ENCODE measurements at regions not wholly inside any gene's neighbourhood (a gene's known extent, or its start where the extent isn't known, plus 50 kb on each side); places are given as distances from the start of the nearest gene placed in this dataset.

- no peak for FAIRE-seq
- Histone ChIP-seq H3K27me3 (ENCODE audit: control insufficient read depth in 3 of 3, insufficient read depth in 3 of 3, low read length in 3 of 3) (no peaks in the 10 kb centered on the region), H3K27ac (ENCODE audit: low read depth in 1 of 3, low read length in 2 of 3) (no peak overlapping the region), H3K36me3 (ENCODE audit: control insufficient read depth in 3 of 3, insufficient read depth in 2 of 3, low read depth in 1 of 3, low read length in 3 of 3) (no peaks in the 10 kb centered on the region), H3K9me3 (ENCODE audit: control insufficient read depth in 2 of 2, insufficient read depth in 1 of 2, low read depth in 1 of 2, low read length in 1 of 2) (no peaks in the 10 kb centered on the region), H3K4me1 (ENCODE audit: control insufficient read depth in 3 of 3, insufficient read depth in 2 of 3, low read depth in 1 of 3, low read length in 2 of 3) (peaks cover 0 to 2% (median 0%) of the 10 kb centered on the region in 3 donors), H3K4me3 (ENCODE audit: low read depth in 1 of 3, low read length in 3 of 3) (no peak overlapping the region)
- WGBS, 3 donors = 90 to 95% (median 90%) methylated on average over 3 of the region's 3 CpGs
- DNase-seq = no peak
Measured at GRCh38 chr14:34014936-34015335, 64.1 kb upstream of the EGLN3 start.

- peaks cover 0 to 1% (median 0%) of the 10 kb centered on the region in 3 donors for H3K4me1 ChIP-seq (ENCODE audit: control insufficient read depth in 3 of 3, insufficient read depth in 2 of 3, low read depth in 1 of 3, low read length in 2 of 3)
- no peaks in the 10 kb centered on the region for H3K27me3 ChIP-seq (ENCODE audit: control insufficient read depth in 3 of 3, insufficient read depth in 3 of 3, low read length in 3 of 3)
- no peaks in the 10 kb centered on the region for H3K36me3 ChIP-seq (ENCODE audit: control insufficient read depth in 3 of 3, insufficient read depth in 2 of 3, low read depth in 1 of 3, low read length in 3 of 3)
- FAIRE-seq (no peak), DNase-seq (no peak)
- no peak overlapping the region for H3K27ac ChIP-seq (ENCODE audit: low read depth in 1 of 3, low read length in 2 of 3)
- H3K9me3 ChIP-seq (ENCODE audit: control insufficient read depth in 2 of 2, insufficient read depth in 1 of 2, low read depth in 1 of 2, low read length in 1 of 2) = no peaks in the 10 kb centered on the region
- no peak overlapping the region for H3K4me3 ChIP-seq (ENCODE audit: low read depth in 1 of 3, low read length in 3 of 3)
- WGBS, 3 donors = 30 to 43% (median 40%) methylated on average over 4 of the region's 4 CpGs
Measured at GRCh38 chr14:34013721-34014060, 62.8 kb upstream of the EGLN3 start.

GRCh38 chr14:34012978-34013720 is 62.3 kb upstream of the EGLN3 start:
- Histone ChIP-seq H3K4me3 (ENCODE audit: low read depth in 1 of 3, low read length in 3 of 3) (no peak overlapping the region), H3K27me3 (ENCODE audit: control insufficient read depth in 3 of 3, insufficient read depth in 3 of 3, low read length in 3 of 3) (no peaks in the 10 kb centered on the region), H3K4me1 (ENCODE audit: control insufficient read depth in 3 of 3, insufficient read depth in 2 of 3, low read depth in 1 of 3, low read length in 2 of 3) (no peaks in the 10 kb centered on the region), H3K9me3 (ENCODE audit: control insufficient read depth in 2 of 2, insufficient read depth in 1 of 2, low read depth in 1 of 2, low read length in 1 of 2) (no peaks in the 10 kb centered on the region), H3K36me3 (ENCODE audit: control insufficient read depth in 3 of 3, insufficient read depth in 2 of 3, low read depth in 1 of 3, low read length in 3 of 3) (no peaks in the 10 kb centered on the region), H3K27ac (ENCODE audit: low read depth in 1 of 3, low read length in 2 of 3) (no peak overlapping the region)
- no peak for FAIRE-seq
- no peak for DNase-seq
- WGBS, 3 donors = 58 to 68% (median 65%) methylated on average over 9 of the region's 9 CpGs

- 77 to 86% (median 79%) methylated on average over 6 of the region's 6 CpGs for WGBS, 3 donors
- Histone ChIP-seq H3K9me3 (ENCODE audit: control insufficient read depth in 2 of 2, insufficient read depth in 1 of 2, low read depth in 1 of 2, low read length in 1 of 2) (no peaks in the 10 kb centered on the region), H3K36me3 (ENCODE audit: control insufficient read depth in 3 of 3, insufficient read depth in 2 of 3, low read depth in 1 of 3, low read length in 3 of 3) (no peaks in the 10 kb centered on the region), H3K27ac (ENCODE audit: low read depth in 1 of 3, low read length in 2 of 3) (no peak overlapping the region), H3K27me3 (ENCODE audit: control insufficient read depth in 3 of 3, insufficient read depth in 3 of 3, low read length in 3 of 3) (no peaks in the 10 kb centered on the region), H3K4me1 (ENCODE audit: control insufficient read depth in 3 of 3, insufficient read depth in 2 of 3, low read depth in 1 of 3, low read length in 2 of 3) (no peaks in the 10 kb centered on the region), H3K4me3 (ENCODE audit: low read depth in 1 of 3, low read length in 3 of 3) (no peak overlapping the region)
- DNase-seq = no peak
- FAIRE-seq = no peak
Measured at GRCh38 chr14:34012369-34012768, 61.5 kb upstream of the EGLN3 start.

- WGBS, 3 donors = 93 to 94% (median 93%) methylated on average over 5 of the region's 5 CpGs
- DNase-seq = no peak
- no peaks in the 10 kb centered on the region for H3K9me3 ChIP-seq (ENCODE audit: control insufficient read depth in 2 of 2, insufficient read depth in 1 of 2, low read depth in 1 of 2, low read length in 1 of 2)
- no peak overlapping the region for H3K27ac ChIP-seq (ENCODE audit: low read depth in 1 of 3, low read length in 2 of 3)
- H3K4me1 ChIP-seq (ENCODE audit: control insufficient read depth in 3 of 3, insufficient read depth in 2 of 3, low read depth in 1 of 3, low read length in 2 of 3) = no peaks in the 10 kb centered on the region
- no peaks in the 10 kb centered on the region for H3K27me3 ChIP-seq (ENCODE audit: control insufficient read depth in 3 of 3, insufficient read depth in 3 of 3, low read length in 3 of 3)
- FAIRE-seq = no peak
- H3K4me3 ChIP-seq (ENCODE audit: low read depth in 1 of 3, low read length in 3 of 3) = no peak overlapping the region
- H3K36me3 ChIP-seq (ENCODE audit: control insufficient read depth in 3 of 3, insufficient read depth in 2 of 3, low read depth in 1 of 3, low read length in 3 of 3) = no peaks in the 10 kb centered on the region
Measured at GRCh38 chr14:34009956-34010355, 59.1 kb upstream of the EGLN3 start.

- FAIRE-seq (no peak), DNase-seq (no peak)
- Histone ChIP-seq H3K27me3 (ENCODE audit: control insufficient read depth in 3 of 3, insufficient read depth in 3 of 3, low read length in 3 of 3) (no peaks in the 10 kb centered on the region), H3K9me3 (ENCODE audit: control insufficient read depth in 2 of 2, insufficient read depth in 1 of 2, low read depth in 1 of 2, low read length in 1 of 2) (no peaks in the 10 kb centered on the region), H3K36me3 (ENCODE audit: control insufficient read depth in 3 of 3, insufficient read depth in 2 of 3, low read depth in 1 of 3, low read length in 3 of 3) (no peaks in the 10 kb centered on the region), H3K4me1 (ENCODE audit: control insufficient read depth in 3 of 3, insufficient read depth in 2 of 3, low read depth in 1 of 3, low read length in 2 of 3) (no peaks in the 10 kb centered on the region), H3K27ac (ENCODE audit: low read depth in 1 of 3, low read length in 2 of 3) (no peak overlapping the region), H3K4me3 (ENCODE audit: low read depth in 1 of 3, low read length in 3 of 3) (no peak overlapping the region)
- WGBS, 3 donors = 61 to 90% (median 90%) methylated on average over 3 of the region's 3 CpGs
Measured at GRCh38 chr14:34007902-34008301, 57.0 kb upstream of the EGLN3 start.

GRCh38 chr14:34005901-34006300 is 55.0 kb upstream of the EGLN3 start:
- no peak overlapping the region for H3K4me3 ChIP-seq (ENCODE audit: low read depth in 1 of 3, low read length in 3 of 3)
- no peak for FAIRE-seq
- no peaks in the 10 kb centered on the region for H3K9me3 ChIP-seq (ENCODE audit: control insufficient read depth in 2 of 2, insufficient read depth in 1 of 2, low read depth in 1 of 2, low read length in 1 of 2)
- H3K27ac ChIP-seq (ENCODE audit: low read depth in 1 of 3, low read length in 2 of 3) = no peak overlapping the region
- DNase-seq = no peak
- no peaks in the 10 kb centered on the region for H3K27me3 ChIP-seq (ENCODE audit: control insufficient read depth in 3 of 3, insufficient read depth in 3 of 3, low read length in 3 of 3)
- no peaks in the 10 kb centered on the region for H3K4me1 ChIP-seq (ENCODE audit: control insufficient read depth in 3 of 3, insufficient read depth in 2 of 3, low read depth in 1 of 3, low read length in 2 of 3)
- no peaks in the 10 kb centered on the region for H3K36me3 ChIP-seq (ENCODE audit: control insufficient read depth in 3 of 3, insufficient read depth in 2 of 3, low read depth in 1 of 3, low read length in 3 of 3)

- no peaks in the 10 kb centered on the region for H3K36me3 ChIP-seq (ENCODE audit: control insufficient read depth in 3 of 3, insufficient read depth in 2 of 3, low read depth in 1 of 3, low read length in 3 of 3)
- no peaks in the 10 kb centered on the region for H3K9me3 ChIP-seq (ENCODE audit: control insufficient read depth in 2 of 2, insufficient read depth in 1 of 2, low read depth in 1 of 2, low read length in 1 of 2)
- no peak for FAIRE-seq
- no peaks in the 10 kb centered on the region for H3K27me3 ChIP-seq (ENCODE audit: control insufficient read depth in 3 of 3, insufficient read depth in 3 of 3, low read length in 3 of 3)
- H3K4me3 ChIP-seq (ENCODE audit: low read depth in 1 of 3, low read length in 3 of 3) = no peak overlapping the region
- DNase-seq = no peak
- 72 to 93% (median 80%) methylated on average over 3 of the region's 3 CpGs for WGBS, 3 donors
- H3K4me1 ChIP-seq (ENCODE audit: control insufficient read depth in 3 of 3, insufficient read depth in 2 of 3, low read depth in 1 of 3, low read length in 2 of 3) = no peaks in the 10 kb centered on the region
- no peak overlapping the region for H3K27ac ChIP-seq (ENCODE audit: low read depth in 1 of 3, low read length in 2 of 3)
Measured at GRCh38 chr14:34004881-34005280, 54.0 kb upstream of the EGLN3 start.

- Histone ChIP-seq H3K27me3 (ENCODE audit: control insufficient read depth in 3 of 3, insufficient read depth in 3 of 3, low read length in 3 of 3) (no peaks in the 10 kb centered on the region), H3K4me3 (ENCODE audit: low read depth in 1 of 3, low read length in 3 of 3) (no peak overlapping the region), H3K36me3 (ENCODE audit: control insufficient read depth in 3 of 3, insufficient read depth in 2 of 3, low read depth in 1 of 3, low read length in 3 of 3) (no peaks in the 10 kb centered on the region), H3K4me1 (ENCODE audit: control insufficient read depth in 3 of 3, insufficient read depth in 2 of 3, low read depth in 1 of 3, low read length in 2 of 3) (no peaks in the 10 kb centered on the region), H3K9me3 (ENCODE audit: control insufficient read depth in 2 of 2, insufficient read depth in 1 of 2, low read depth in 1 of 2, low read length in 1 of 2) (no peaks in the 10 kb centered on the region), H3K27ac (ENCODE audit: low read depth in 1 of 3, low read length in 2 of 3) (no peak overlapping the region)
- no peak for DNase-seq
- no peak for FAIRE-seq
- 61 to 69% (median 62%) methylated on average over 4 of the region's 4 CpGs for WGBS, 3 donors
Measured at GRCh38 chr14:34003691-34004090, 52.8 kb upstream of the EGLN3 start.
